GM12892 (cell line): ENCODE measurements at regions not wholly inside any gene's neighbourhood (a gene's known extent, or its start where the extent isn't known, plus 50 kb on each side); places are given as distances from the start of the nearest gene placed in this dataset.

Experiments
- POLR2A ChIP-seq: IDR thresholded peaks from 2 replicates; pipeline ENCODE4 v1.6.1; 2011; ENCODE audit warnings: low read depth, low read length, control low read depth
- TAF1 ChIP-seq: IDR thresholded peaks from 2 replicates; pipeline ENCODE4 v1.6.1; 2011; ENCODE audit warnings: low read depth, mild to moderate bottlenecking, control low read depth, low read length, borderline replicate concordance

- no peak for TF ChIP-seq POLR2A
- no peak for TF ChIP-seq TAF1
Measured at GRCh38 chr6:159100395-159101182, 55.8 kb upstream of the TAGAP start.
